H1 (cell line): ENCODE measurements at regions not wholly inside any gene's neighbourhood (a gene's known extent, or its start where the extent isn't known, plus 50 kb on each side); places are given as distances from the start of the nearest gene placed in this dataset.

Experiments
- CTCF ChIA-PET: fragments of 300-600 bp; sonication (Branson Sonifier 250); formaldehyde crosslinking; loops from one replicate; lab custom pipeline; 2021; ENCODE audit not compliant: partially characterized antibody; lab: Charles Lee
- POLR2A ChIA-PET: fragments of 300-600 bp; sonication (Branson Sonifier 250); formaldehyde crosslinking; loops from one replicate; lab custom pipeline; 2021; ENCODE audit warnings: inconsistent platforms; ENCODE audit not compliant: partially characterized antibody; lab: Charles Lee
- DNase-seq, 2 experiments: peaks; one replicate each; pipeline versions ENCODE4 v3.0.0 to v3.0.0-alpha.2; 2010 to 2022; ENCODE audit warnings: low spot score in 2 of 2, low read depth in 1 of 2, mixed read lengths in 1 of 2
- FAIRE-seq: peaks from 2 replicates; lab custom pipeline; 2011; peaks lifted over from hg19 to GRCh38; lab: Jason Lieb, UNC
- H2AFZ ChIP-seq: 2 replicates; pipeline ENCODE4 v1.8.1; 2012; ENCODE audit warnings: low read length, inconsistent platforms
- H2AK5ac ChIP-seq: 2 replicates; pipeline ENCODE4 v1.6.1; 2013; ENCODE audit warnings: low read depth, low read length
- H2BK120ac ChIP-seq: replicated peaks from 2 replicates; pipeline ENCODE3; 2013; ENCODE audit warnings: low read depth, low read length, inconsistent platforms
- H2BK12ac ChIP-seq: 2 replicates; pipeline ENCODE4 v1.6.1; 2013; ENCODE audit warnings: low read depth, low read length
- H2BK15ac ChIP-seq: 2 replicates; pipeline ENCODE4 v1.6.1; 2013; ENCODE audit warnings: low read length
- H2BK20ac ChIP-seq: 2 replicates; pipeline ENCODE4 v1.6.1; 2013; ENCODE audit warnings: low read length
- H2BK5ac ChIP-seq: 2 replicates; pipeline ENCODE4 v1.6.1; 2013; ENCODE audit warnings: low read depth, low read length
- H3K14ac ChIP-seq: 2 replicates; pipeline ENCODE4 v1.6.1; 2013; ENCODE audit warnings: inconsistent platforms; ENCODE audit not compliant: insufficient read length
- H3K18ac ChIP-seq: 2 replicates; pipeline ENCODE4 v1.6.1; 2013; ENCODE audit warnings: low read length; ENCODE audit errors: extremely low read depth
- H3K23ac ChIP-seq: 2 replicates; pipeline ENCODE4 v1.6.1; 2013; ENCODE audit warnings: inconsistent platforms; ENCODE audit not compliant: insufficient read length
- H3K23me2 ChIP-seq: 2 replicates; pipeline ENCODE4 v1.6.1; 2013; ENCODE audit warnings: low read depth, low read length
- H3K27ac ChIP-seq: 2 replicates; pipeline ENCODE4 v1.6.1; 2011; ENCODE audit warnings: low read depth, low read length, inconsistent platforms
- H3K27me3 ChIP-seq, 4 experiments: replicated peaks in 1 of 4; 1 replicate in 1 of 4; 2 replicates in 3 of 4; pipeline versions ENCODE4 v1.6.1 to v1.8.1; 2011 to 2013; ENCODE audit warnings: low read length in 3 of 4, mild to moderate bottlenecking in 3 of 4, inconsistent platforms in 2 of 4, mixed read lengths in 2 of 4, moderate library complexity in 1 of 4; ENCODE audit not compliant: control insufficient read depth in 3 of 4, insufficient read depth in 3 of 4; ENCODE audit errors: extremely low read depth in 1 of 4
- H3K36me3 ChIP-seq, 4 experiments: 2 replicates each; pipeline versions ENCODE4 v1.6.1 to v1.8.1; 2011 to 2013; ENCODE audit warnings: mild to moderate bottlenecking in 4 of 4, low read length in 3 of 4, moderate library complexity in 2 of 4, control low read depth in 1 of 4, inconsistent platforms in 1 of 4; ENCODE audit not compliant: insufficient read depth in 4 of 4, control insufficient read depth in 2 of 4
- H3K4ac ChIP-seq: replicated peaks from 2 replicates; pipeline ENCODE3; 2013; ENCODE audit warnings: low read length, low read depth, mixed read lengths, inconsistent platforms; ENCODE audit not compliant: insufficient read length
- H3K4me1 ChIP-seq, 4 experiments: replicated peaks in 1 of 4; 1 replicate in 1 of 4; 2 replicates in 3 of 4; pipeline versions ENCODE4 v1.6.1 to v1.8.1; 2011 to 2013; ENCODE audit warnings: low read length in 3 of 4, inconsistent platforms in 2 of 4, mixed read lengths in 1 of 4; ENCODE audit not compliant: insufficient read depth in 4 of 4, control insufficient read depth in 3 of 4
- H3K4me2 ChIP-seq, 2 experiments: 2 replicates each; pipeline versions ENCODE4 v1.6.1 to v1.8.1; 2011 to 2013; ENCODE audit warnings: low read depth in 2 of 2, low read length in 2 of 2, control low read depth in 1 of 2, inconsistent platforms in 1 of 2, mild to moderate bottlenecking in 1 of 2; ENCODE audit not compliant: insufficient read depth in 1 of 2
- H3K4me3 ChIP-seq, 4 experiments: fragments of 200-600, 300-600 bp in 1 of 4; sonication (generic), shearing (Covaris generic), sonication (Bioruptor Twin) in 1 of 4; 2 replicates each; pipeline versions ENCODE4 v1.5.1 to v1.8.1; 2011 to 2016; ENCODE audit warnings: low read length in 4 of 4, low read depth in 3 of 4, control low read depth in 2 of 4, inconsistent platforms in 2 of 4, mild to moderate bottlenecking in 2 of 4, mixed read lengths in 1 of 4, moderate library complexity in 1 of 4; ENCODE audit not compliant: insufficient read depth in 2 of 4; ENCODE audit errors: extremely low read depth in 1 of 4
- H3K56ac ChIP-seq: replicated peaks from 2 replicates; pipeline ENCODE3; 2013; ENCODE audit warnings: low read depth, mild to moderate bottlenecking, mixed read lengths, low read length, inconsistent platforms; ENCODE audit not compliant: insufficient read length
- H3K79me1 ChIP-seq: 2 replicates; pipeline ENCODE4 v1.6.1; 2013; ENCODE audit warnings: low read depth, low read length, control low read depth
- H3K79me2 ChIP-seq, 2 experiments: 2 replicates each; pipeline versions ENCODE4 v1.6.1 to v1.8.1; 2012 to 2013; ENCODE audit warnings: low read length in 2 of 2, mild to moderate bottlenecking in 2 of 2, inconsistent platforms in 1 of 2; ENCODE audit not compliant: insufficient read depth in 2 of 2, control insufficient read depth in 1 of 2
- H3K9ac ChIP-seq, 4 experiments: replicated peaks in 1 of 4; 1 replicate in 1 of 4; 2 replicates in 3 of 4; pipeline versions ENCODE4 v1.6.1 to v1.8.1; 2011 to 2013; ENCODE audit warnings: low read depth in 3 of 4, low read length in 3 of 4, control low read depth in 2 of 4, mild to moderate bottlenecking in 2 of 4, moderate library complexity in 2 of 4, inconsistent platforms in 1 of 4; ENCODE audit errors: extremely low read depth in 1 of 4
- H3K9me3 ChIP-seq, 2 experiments: 2 replicates each; pipeline versions ENCODE4 v1.6.1 to v1.8.1; 2012 to 2013; ENCODE audit warnings: mild to moderate bottlenecking in 2 of 2, moderate library complexity in 2 of 2, control low read depth in 1 of 2, inconsistent platforms in 1 of 2, low read depth in 1 of 2, low read length in 1 of 2, mixed read lengths in 1 of 2; ENCODE audit not compliant: insufficient read depth in 2 of 2
- H4K20me1 ChIP-seq, 2 experiments: replicated peaks in 1 of 2; 2 replicates each; pipeline versions ENCODE3 to v1.8.1; 2011 to 2013; ENCODE audit warnings: inconsistent platforms in 2 of 2, low read length in 2 of 2, mild to moderate bottlenecking in 1 of 2; ENCODE audit not compliant: insufficient read depth in 2 of 2, control insufficient read depth in 1 of 2
- H4K5ac ChIP-seq: 2 replicates; pipeline ENCODE4 v1.6.1; 2013; ENCODE audit warnings: low read length, low read depth, mixed read lengths, inconsistent platforms; ENCODE audit not compliant: insufficient read length
- H4K8ac ChIP-seq: 2 replicates; pipeline ENCODE4 v1.8.0; 2013; ENCODE audit warnings: mild to moderate bottlenecking, moderate library complexity, low read length, inconsistent platforms; ENCODE audit not compliant: insufficient read depth; ENCODE audit errors: extremely low read depth
- H4K91ac ChIP-seq: replicated peaks from 2 replicates; pipeline ENCODE3; 2013; ENCODE audit warnings: low read length, mixed read lengths, inconsistent platforms; ENCODE audit not compliant: insufficient read length
- BACH1 ChIP-seq: IDR thresholded peaks from 2 replicates; pipeline ENCODE4 v1.6.1; 2012; ENCODE audit warnings: low read length, improper control_type of control experiment
- CHD1 ChIP-seq: IDR thresholded peaks from 2 replicates; pipeline ENCODE4 v1.6.1; 2012; ENCODE audit warnings: low read depth, low read length, improper control_type of control experiment
- FOSL1 ChIP-seq: IDR thresholded peaks from 2 replicates; pipeline ENCODE4 v1.6.1; 2011; ENCODE audit warnings: mild to moderate bottlenecking, low read depth, low read length, moderate library complexity; ENCODE audit not compliant: insufficient read depth
- GTF2F1 ChIP-seq: IDR thresholded peaks from 2 replicates; pipeline ENCODE4 v1.6.1; 2012; ENCODE audit warnings: low read depth, low read length, improper control_type of control experiment, borderline replicate concordance
- HDAC6 ChIP-seq: IDR thresholded peaks from one replicate; pipeline ENCODE4 v1.7.1; 2012; ENCODE audit warnings: low read depth, mild to moderate bottlenecking, inconsistent platforms, low read length, moderate library complexity
- RAD21 ChIP-seq, 2 experiments: IDR thresholded peaks in 1 of 2; conservative IDR thresholded peaks in 1 of 2; 2 replicates each; pipeline ENCODE4 v1.6.1; 2011; ENCODE audit warnings: low read depth in 2 of 2, low read length in 2 of 2, improper control_type of control experiment in 1 of 2, inconsistent platforms in 1 of 2, mild to moderate bottlenecking in 1 of 2, moderate library complexity in 1 of 2
- WGBS, 2 experiments: shearing (Covaris generic) in 1 of 2; methylation state at CpG; one replicate each; pipeline versions ENCODE4 v1.1.6 to v1.1.7; 2013 to 2015; ENCODE audit warnings: low lambda C conversion rate in 2 of 2, mixed read lengths in 2 of 2, inconsistent platforms in 1 of 2, low coverage in 1 of 2, missing lambda C conversion rate in 1 of 2; ENCODE audit not compliant: insufficient replicate concordance in 2 of 2, insufficient coverage in 1 of 2, insufficient read length in 1 of 2; ENCODE audit errors: extremely low coverage in 1 of 2, missing lambda C conversion rate in 1 of 2; 5-methylcytosine and 5-hydroxymethylcytosine counted together

DNA sequence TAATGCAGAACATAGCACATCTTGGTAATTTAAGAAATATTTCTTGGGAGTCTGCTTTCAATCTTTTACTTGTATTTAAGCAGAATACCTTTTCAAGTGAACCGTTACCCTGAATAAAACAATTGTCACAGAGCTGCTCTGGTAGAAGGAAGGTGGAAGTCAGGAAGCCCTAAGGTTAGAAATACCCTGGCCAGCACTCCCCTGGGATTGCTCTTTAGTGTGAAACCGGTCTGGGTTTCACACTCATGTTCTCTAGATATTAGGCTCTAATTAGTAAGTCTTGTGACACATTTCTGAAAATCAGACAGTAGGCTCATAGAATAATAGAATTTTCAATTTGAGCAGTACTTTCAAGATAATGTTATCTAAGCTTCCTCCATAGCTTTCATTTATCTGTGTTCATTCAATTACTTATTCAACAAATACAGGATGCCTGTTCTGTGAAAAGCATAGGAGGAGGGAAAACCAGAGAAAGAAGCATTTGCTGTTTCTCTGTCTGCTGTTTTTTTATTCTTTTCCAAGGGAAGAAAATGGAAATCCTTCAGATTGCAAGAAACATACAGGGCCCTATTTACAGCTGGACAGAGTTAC, 825.5 kb downstream of the TLR4 start:
- H3K27me3 ChIP-seq, result no peaks in the 10 kb centered on the region
- H4K5ac ChIP-seq, result no peak overlapping the region
- no peak overlapping the region for H2BK120ac ChIP-seq
- FAIRE-seq, result no peak
- H3K9ac ChIP-seq, result no peak overlapping the region
- H3K14ac ChIP-seq, result no peak overlapping the region
- no peak overlapping the region for H3K4me3 ChIP-seq
- H4K20me1 ChIP-seq, result no peaks in the 10 kb centered on the region
- no peak for DNase-seq
- H4K8ac ChIP-seq, result no peak overlapping the region
- no peak overlapping the region for H3K4ac ChIP-seq
- POLR2A ChIA-PET, result no interaction called here
- H3K56ac ChIP-seq, result no peak overlapping the region
- CTCF ChIA-PET, result interaction anchor here (0.9 to 1.5 kb wide), 4 partner anchors 11 to 66 kb away, joined by 3 to 4 read pairs (median 3); no protein-coding TSS in a partner anchor
- no peaks in the 10 kb centered on the region for H3K23me2 ChIP-seq
- TF ChIP-seq HDAC6, result no peak
- no peak for TF ChIP-seq FOSL1
- no peak for TF ChIP-seq GTF2F1
- TF ChIP-seq CHD1, result no peak
- no peak for TF ChIP-seq BACH1
- no peak for TF ChIP-seq RAD21 (IDR thresholded peaks at IDR 0.05 in 1 of 2, conservative IDR thresholded peaks at IDR 0.05 in 1 of 2; ENCODE audit: low read depth in 2 of 2, low read length in 2 of 2)
- H2AFZ ChIP-seq, result no peak overlapping the region
- no peak overlapping the region for H2AK5ac ChIP-seq
- no peak overlapping the region for H4K91ac ChIP-seq
- no peak overlapping the region for H3K4me2 ChIP-seq
- H3K18ac ChIP-seq, result no peak overlapping the region
- H3K36me3 ChIP-seq, result no peaks in the 10 kb centered on the region
- no peak overlapping the region for H2BK20ac ChIP-seq
- no peaks in the 10 kb centered on the region for H3K4me1 ChIP-seq
- no peaks in the 10 kb centered on the region for H3K79me1 ChIP-seq
- H3K9me3 ChIP-seq, result no peaks in the 10 kb centered on the region
- no peak overlapping the region for H2BK5ac ChIP-seq
- H2BK12ac ChIP-seq, result no peak overlapping the region
- H3K79me2 ChIP-seq, result no peaks in the 10 kb centered on the region
- WGBS, 2 experiments, result 88% methylated on average over 2 of the region's 2 CpGs; no CpG with 5 or more reads in 1 of the 2 experiments
- H3K27ac ChIP-seq, result no peak overlapping the region
- H3K23ac ChIP-seq, result no peak overlapping the region
- no peak overlapping the region for H2BK15ac ChIP-seq
